SJSA1 (cell line): ENCODE measurements at regions not wholly inside any gene's neighbourhood (a gene's known extent, or its start where the extent isn't known, plus 50 kb on each side); places are given as distances from the start of the nearest gene placed in this dataset.

Experiments used
- DNase-seq, 2 experiments: peaks; one replicate each; pipeline ENCODE4 v3.0.0-alpha.2; 2015 to 2020; ENCODE audit warnings: low spot score in 2 of 2, low read depth in 1 of 2
- H3K27ac ChIP-seq: fragments of 250-450 bp; sonication (Bioruptor Pico); 2 replicates; pipeline ENCODE4 v1.5.1; 2020; ENCODE audit warnings: mild to moderate bottlenecking, moderate library complexity
- H3K27me3 ChIP-seq: fragments of 250-450 bp; sonication (Bioruptor Pico); replicated peaks from 2 replicates; pipeline ENCODE4 v1.5.1; 2020; ENCODE audit warnings: mild to moderate bottlenecking, moderate library complexity
- H3K36me3 ChIP-seq: fragments of 250-450 bp; sonication (Bioruptor Pico); 2 replicates; pipeline ENCODE4 v1.5.1; 2020; ENCODE audit warnings: mild to moderate bottlenecking
- H3K4me1 ChIP-seq: fragments of 250-450 bp; sonication (Bioruptor Pico); replicated peaks from 2 replicates; pipeline ENCODE4 v1.6.1; 2021; ENCODE audit warnings: mild to moderate bottlenecking
- H3K4me3 ChIP-seq: fragments of 250-450 bp; sonication (Bioruptor Pico); 2 replicates; pipeline ENCODE4 v1.5.1; 2020; ENCODE audit warnings: mild to moderate bottlenecking
- H3K9me3 ChIP-seq: fragments of 250-450 bp; sonication (Bioruptor Pico); replicated peaks from 2 replicates; pipeline ENCODE4 v1.5.1; 2020; ENCODE audit warnings: mild to moderate bottlenecking

DNA sequence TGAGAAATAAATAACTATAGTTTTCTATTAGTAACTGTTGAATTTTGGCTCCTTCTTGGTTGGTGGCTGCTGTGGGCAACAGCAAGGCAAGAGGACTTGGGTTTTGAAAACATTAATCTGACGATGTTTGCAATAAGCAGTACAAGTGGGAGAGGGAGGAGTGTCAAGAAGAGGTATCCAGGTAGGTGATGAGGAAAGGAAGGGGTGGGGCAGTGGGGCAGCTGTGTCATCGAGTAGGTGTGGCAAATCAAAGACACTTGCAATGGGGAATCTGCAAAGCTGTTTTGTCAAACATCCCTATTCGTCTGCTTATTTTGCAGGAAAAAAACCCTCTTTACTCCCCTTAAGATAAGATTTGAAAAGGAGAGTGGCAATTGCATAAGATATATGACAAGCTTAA, 171.9 kb upstream of the MAP3K7 start:
- Histone ChIP-seq H3K36me3 (no peaks in the 10 kb centered on the region), H3K4me3 (no peak overlapping the region), H3K27me3 (no peaks in the 10 kb centered on the region), H3K9me3 (no peaks in the 10 kb centered on the region), H3K4me1 (no peaks in the 10 kb centered on the region), H3K27ac (no peak overlapping the region)
- DNase-seq = no peak

- Histone ChIP-seq H3K4me1 (no peaks in the 10 kb centered on the region), H3K36me3 (no peaks in the 10 kb centered on the region), H3K27me3 (no peaks in the 10 kb centered on the region), H3K27ac (no peak overlapping the region), H3K4me3 (no peak overlapping the region), H3K9me3 (no peaks in the 10 kb centered on the region)
- DNase-seq = no peak
Observed at GRCh38 chr6:90753820-90754643, 167.2 kb upstream of the MAP3K7 start.

GRCh38 chr6:90739802-90740201, 152.9 kb upstream of the MAP3K7 start:
- peaks cover 4% of the 10 kb centered on the region; the same call in 1 of the 2 replicates for H3K27me3 ChIP-seq
- H3K9me3 ChIP-seq = no peaks in the 10 kb centered on the region
- no peaks in the 10 kb centered on the region for H3K36me3 ChIP-seq
- H3K4me3 ChIP-seq = no peak overlapping the region
- no peak overlapping the region for H3K27ac ChIP-seq
- no peaks in the 10 kb centered on the region for H3K4me1 ChIP-seq
- no peak for DNase-seq

DNA sequence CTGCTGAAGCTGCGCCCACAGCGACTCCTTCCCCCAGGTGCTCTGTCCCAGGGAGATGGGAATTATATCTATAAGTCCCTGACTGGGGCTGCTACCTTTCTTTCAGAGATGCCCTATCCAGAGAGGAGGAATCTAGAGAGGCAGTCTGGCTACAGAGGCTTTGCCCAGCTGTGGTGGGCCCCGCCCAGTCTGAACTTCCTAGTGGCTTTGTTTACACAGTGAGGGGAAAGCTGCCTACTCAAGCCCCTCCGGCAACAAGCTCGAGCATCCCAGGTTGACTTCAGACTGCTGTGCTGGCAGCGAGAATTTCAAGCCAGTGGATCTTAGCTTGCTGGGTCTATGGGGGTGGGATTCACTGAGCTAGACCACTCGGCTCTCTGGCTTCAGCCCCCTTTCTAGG, 152.5 kb upstream of the MAP3K7 start:
- no peak for DNase-seq
- peaks cover 3% of the 10 kb centered on the region; the same call in 1 of the 2 replicates for H3K27me3 ChIP-seq
- H3K4me1 ChIP-seq = no peaks in the 10 kb centered on the region
- H3K27ac ChIP-seq = no peak overlapping the region
- H3K4me3 ChIP-seq = no peak overlapping the region
- no peaks in the 10 kb centered on the region for H3K9me3 ChIP-seq
- H3K36me3 ChIP-seq = no peaks in the 10 kb centered on the region

GRCh38 chr6:90730151-90730673, 143.3 kb upstream of the MAP3K7 start:
- no peaks in the 10 kb centered on the region for H3K36me3 ChIP-seq
- DNase-seq = no peak

DNA sequence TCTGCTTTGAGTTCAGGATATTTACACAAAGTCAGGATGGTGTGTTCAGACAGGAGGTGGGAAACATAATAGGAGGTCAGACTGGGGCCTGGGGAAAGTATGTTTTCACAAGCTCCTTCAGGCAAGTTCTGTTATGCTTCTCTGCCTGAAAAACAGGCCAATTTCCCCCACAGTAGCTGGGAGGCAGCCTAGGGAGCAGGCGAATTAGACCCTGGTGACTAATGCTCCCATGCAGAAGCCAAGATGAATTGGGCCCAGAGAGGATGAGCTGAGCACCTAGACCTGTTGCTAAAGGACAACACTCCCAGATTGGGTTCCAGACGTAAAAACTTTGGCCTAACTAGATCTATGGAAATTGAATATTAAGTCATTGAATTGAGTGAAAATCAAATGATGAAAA, 142.2 kb upstream of the MAP3K7 start:
- no peak for DNase-seq
- H3K36me3 ChIP-seq = no peaks in the 10 kb centered on the region
- H3K27ac ChIP-seq = no peak overlapping the region
- no peaks in the 10 kb centered on the region for H3K27me3 ChIP-seq
- H3K4me1 ChIP-seq = no peaks in the 10 kb centered on the region
- no peaks in the 10 kb centered on the region for H3K9me3 ChIP-seq
- no peak overlapping the region for H3K4me3 ChIP-seq

More at GRCh38 chr6:90730151-90730673, 143.3 kb upstream of the MAP3K7 start:
- H3K4me1 ChIP-seq = no peaks in the 10 kb centered on the region
- H3K9me3 ChIP-seq = no peaks in the 10 kb centered on the region
- no peaks in the 10 kb centered on the region for H3K27me3 ChIP-seq
- no peak overlapping the region for H3K27ac ChIP-seq
- no peak overlapping the region for H3K4me3 ChIP-seq

DNA sequence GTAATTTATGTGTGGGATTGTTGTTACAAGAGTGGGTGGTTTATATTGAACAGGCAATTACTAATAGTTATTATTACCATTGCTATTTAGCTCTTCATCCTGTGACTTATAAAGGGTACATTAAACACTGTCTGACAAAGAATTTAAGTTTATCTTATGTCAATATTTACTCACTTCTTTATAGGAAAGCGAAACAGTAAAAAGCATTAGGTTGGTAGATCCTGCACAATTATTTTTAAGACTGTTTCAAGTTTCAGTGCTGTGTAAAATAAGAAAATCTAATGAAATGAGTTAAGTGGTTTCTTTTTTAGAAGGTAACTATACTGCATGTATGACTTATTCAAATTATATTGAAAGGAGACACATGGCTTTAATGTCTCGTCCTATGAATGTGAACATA, 135.8 kb upstream of the MAP3K7 start:
- Histone ChIP-seq H3K9me3 (no peaks in the 10 kb centered on the region), H3K27me3 (0 out of 2 replicates have a peak, but pooled peaks cover 3% of the 10 kb centered on the region), H3K4me3 (no peak overlapping the region), H3K27ac (no peak overlapping the region), H3K36me3 (no peaks in the 10 kb centered on the region), H3K4me1 (no peaks in the 10 kb centered on the region)
- no peak for DNase-seq

GRCh38 chr6:90720404-90720803, 133.5 kb upstream of the MAP3K7 start:
- no peak for DNase-seq
- 0 out of 2 replicates have a peak, but pooled peaks cover 3% of the 10 kb centered on the region for H3K27me3 ChIP-seq
- H3K36me3 ChIP-seq = no peaks in the 10 kb centered on the region
- no peaks in the 10 kb centered on the region for H3K4me1 ChIP-seq
- no peak overlapping the region for H3K4me3 ChIP-seq
- H3K9me3 ChIP-seq = no peaks in the 10 kb centered on the region
- H3K27ac ChIP-seq = no peak overlapping the region

DNA sequence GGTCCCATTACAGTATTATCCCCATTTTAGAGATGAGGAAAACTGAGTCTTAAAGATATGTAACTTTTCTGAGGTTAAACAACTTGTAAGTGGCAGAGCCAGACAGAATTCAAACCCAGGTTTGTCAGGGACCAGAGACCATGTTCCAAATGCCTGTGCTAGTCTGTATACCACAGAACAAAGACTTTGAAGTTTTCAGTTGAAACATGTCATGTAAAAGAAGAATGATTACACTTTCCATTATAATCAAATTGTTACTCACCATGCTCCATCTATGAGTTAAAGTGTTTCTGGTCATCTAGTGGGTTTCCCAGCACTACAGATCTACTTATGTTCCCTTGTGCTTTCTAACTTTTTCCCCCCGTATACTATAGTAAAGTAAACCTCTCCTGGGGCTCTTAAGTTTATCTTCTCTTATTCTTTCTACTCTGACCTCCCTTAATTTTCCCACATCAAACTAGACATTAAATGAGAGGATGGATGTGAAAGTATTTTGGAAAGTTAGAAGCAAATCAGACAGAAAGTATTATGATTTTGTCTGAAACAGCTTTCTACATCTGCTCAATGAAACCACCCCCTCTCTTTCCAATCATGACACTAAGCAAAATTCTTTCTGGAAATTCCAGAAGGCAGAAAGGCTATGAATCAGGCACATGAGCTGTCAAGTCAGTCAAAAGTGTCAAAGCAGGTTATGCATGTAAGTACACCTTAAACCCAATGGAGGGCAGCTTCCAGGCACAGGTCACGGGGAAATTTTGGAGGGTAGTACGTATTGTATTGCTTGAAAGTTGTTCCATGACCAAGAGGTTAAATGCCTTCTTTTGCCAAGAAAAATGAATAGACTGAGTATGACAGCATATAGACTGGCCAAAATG, 132.7 kb upstream of the MAP3K7 start:
- H3K4me3 ChIP-seq = no peak overlapping the region
- H3K36me3 ChIP-seq = no peaks in the 10 kb centered on the region

GRCh38 chr6:90716376-90716775, 129.5 kb upstream of the MAP3K7 start:
- no peaks in the 10 kb centered on the region for H3K4me1 ChIP-seq
- no peaks in the 10 kb centered on the region for H3K9me3 ChIP-seq
- no peaks in the 10 kb centered on the region for H3K36me3 ChIP-seq
- H3K4me3 ChIP-seq = no peak overlapping the region
- peaks cover 5% of the 10 kb centered on the region; the same call in 1 of the 2 replicates for H3K27me3 ChIP-seq
- H3K27ac ChIP-seq = no peak overlapping the region
- DNase-seq = no peak

More for the DNA sequence above, 132.7 kb upstream of the MAP3K7 start:
- Histone ChIP-seq H3K27me3 (peaks cover 8% of the 10 kb centered on the region; the same call in 1 of the 2 replicates), H3K9me3 (no peaks in the 10 kb centered on the region), H3K4me1 (no peaks in the 10 kb centered on the region), H3K27ac (no peak overlapping the region)
- DNase-seq = no peak

- Histone ChIP-seq H3K4me3 (no peak overlapping the region), H3K9me3 (no peaks in the 10 kb centered on the region), H3K27me3 (peaks cover 5% of the 10 kb centered on the region; the same call in 1 of the 2 replicates), H3K36me3 (no peaks in the 10 kb centered on the region), H3K4me1 (no peaks in the 10 kb centered on the region), H3K27ac (no peak overlapping the region)
- no peak for DNase-seq
Observed at GRCh38 chr6:90715093-90715655, 128.3 kb upstream of the MAP3K7 start.

DNA sequence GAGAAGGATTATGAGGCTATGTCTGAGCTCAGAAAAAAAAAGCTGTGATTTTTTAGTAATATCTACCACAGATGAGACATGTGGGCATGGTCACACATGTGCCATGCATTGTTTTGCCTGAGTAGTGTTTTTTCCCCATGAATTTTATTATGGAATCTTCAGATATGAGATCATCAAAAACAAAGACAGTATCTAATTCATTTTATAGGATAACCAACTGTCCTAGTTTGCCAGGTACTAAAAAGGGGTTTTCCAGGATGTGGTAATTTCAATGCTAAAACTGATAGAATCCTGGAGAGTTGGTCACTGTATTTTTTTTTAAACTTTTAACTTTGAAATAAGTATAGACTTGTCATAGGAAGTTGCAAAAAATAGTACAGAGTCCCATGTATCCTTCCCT, 127.4 kb upstream of the MAP3K7 start:
- no peak for DNase-seq
- peaks cover 5% of the 10 kb centered on the region; the same call in 1 of the 2 replicates for H3K27me3 ChIP-seq
- H3K4me3 ChIP-seq = no peak overlapping the region
- no peaks in the 10 kb centered on the region for H3K36me3 ChIP-seq
- H3K4me1 ChIP-seq = no peaks in the 10 kb centered on the region
- H3K27ac ChIP-seq = no peak overlapping the region
- no peaks in the 10 kb centered on the region for H3K9me3 ChIP-seq

DNA sequence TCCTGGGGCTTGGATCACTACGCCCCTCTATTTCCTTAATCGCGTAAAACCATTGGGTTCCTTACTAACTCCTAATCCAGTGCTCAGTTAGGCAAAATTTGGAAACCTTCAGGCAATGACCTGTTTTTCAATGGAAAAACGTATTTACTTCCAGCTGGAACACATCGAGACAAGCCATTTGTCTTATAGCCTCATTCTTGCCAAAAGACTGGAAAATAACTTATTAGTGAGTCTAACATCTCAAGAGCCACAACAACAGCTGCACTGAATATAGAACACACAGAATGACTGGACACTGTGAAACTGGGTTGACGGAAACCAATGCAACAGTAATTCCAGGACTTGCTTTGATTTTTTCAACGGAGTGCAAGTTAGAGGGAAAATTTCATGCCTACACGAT, 125.2 kb upstream of the MAP3K7 start:
- Histone ChIP-seq H3K27ac (no peak overlapping the region), H3K4me1 (no peaks in the 10 kb centered on the region), H3K36me3 (no peaks in the 10 kb centered on the region), H3K4me3 (no peak overlapping the region), H3K9me3 (no peaks in the 10 kb centered on the region), H3K27me3 (peaks cover 8% of the 10 kb centered on the region; the same call in 1 of the 2 replicates)
- DNase-seq = no peak
